Neural cell (in vitro differentiated cells): ENCODE measurements at regions not wholly inside any gene's neighbourhood (a gene's known extent, or its start where the extent isn't known, plus 50 kb on each side); places are given as distances from the start of the nearest gene placed in this dataset.

Source experiments
- H2AFZ ChIP-seq: fragments of 200-600, 300-800 bp; sonication (generic), shearing (Covaris generic); 2 replicates; pipeline ENCODE4 v1.6.0; 2014; ENCODE audit warnings: low read depth, mild to moderate bottlenecking, antibody characterized with exemption, low read length, moderate library complexity
- H3F3A ChIP-seq: fragments of 200-600 bp; shearing (Covaris generic); 2 replicates; pipeline ENCODE4 v1.6.1; 2016; ENCODE audit warnings: mild to moderate bottlenecking, moderate library complexity, mixed read lengths, antibody characterized with exemption, low read length; ENCODE audit not compliant: insufficient read depth, poor library complexity, severe bottlenecking
- H3K27ac ChIP-seq: fragments of 200-600, 300-800 bp; sonication (generic), shearing (Covaris generic); 2 replicates; pipeline ENCODE4 v1.5.1; 2014; ENCODE audit warnings: mild to moderate bottlenecking, low read length, moderate library complexity
- H3K27me3 ChIP-seq: fragments of 300-800, 200-600 bp; sonication (generic), shearing (Covaris generic); 2 replicates; pipeline ENCODE4 v1.6.0; 2014; ENCODE audit warnings: mild to moderate bottlenecking, low read depth, low read length, moderate library complexity; ENCODE audit not compliant: insufficient read depth
- H3K36me3 ChIP-seq: fragments of 300-800, 200-600 bp; sonication (generic), shearing (Covaris generic); 2 replicates; pipeline ENCODE4 v1.5.1; 2014; ENCODE audit warnings: mild to moderate bottlenecking, antibody characterized with exemption, low read length, moderate library complexity; ENCODE audit not compliant: insufficient read depth
- H3K4me2 ChIP-seq: fragments of 300-800, 200-600 bp; sonication (generic), shearing (Covaris generic); 2 replicates; pipeline ENCODE4 v1.6.0; 2014; ENCODE audit warnings: mild to moderate bottlenecking, low read length
- H3K4me3 ChIP-seq: fragments of 300-800, 200-600 bp; sonication (generic), shearing (Covaris generic); 2 replicates; pipeline ENCODE4 v1.5.1; 2014; ENCODE audit warnings: mild to moderate bottlenecking, low read length, moderate library complexity
- H3K79me2 ChIP-seq: fragments of 200-600 bp; shearing (Covaris generic); replicated peaks from 2 replicates; pipeline ENCODE4 v1.6.0; 2014; ENCODE audit warnings: mild to moderate bottlenecking, low read length, moderate library complexity; ENCODE audit not compliant: insufficient read depth
- H3K9ac ChIP-seq: fragments of 300-800, 200-600 bp; sonication (generic), shearing (Covaris generic); 2 replicates; pipeline ENCODE4 v1.6.1; 2016; ENCODE audit warnings: mild to moderate bottlenecking, low read length, mixed read lengths
- H3K9me2 ChIP-seq: fragments of 200-600 bp; shearing (Covaris generic); 2 replicates; pipeline ENCODE4 v1.6.1; 2016; ENCODE audit warnings: mild to moderate bottlenecking, low read length, mixed read lengths; ENCODE audit not compliant: insufficient read depth
- H3K9me3 ChIP-seq: fragments of 200-600, 300-800 bp; sonication (generic), shearing (Covaris generic); 2 replicates; pipeline ENCODE4 v1.6.1; 2016; ENCODE audit warnings: mild to moderate bottlenecking, mixed run types, low read length, moderate library complexity, mixed read lengths
- H4K20me1 ChIP-seq: fragments of 200-600 bp; shearing (Covaris generic); 2 replicates; pipeline ENCODE4 v1.6.1; 2016; ENCODE audit warnings: mild to moderate bottlenecking, mixed run types; ENCODE audit not compliant: insufficient read depth
- CTCF ChIP-seq: fragments of 450-650 bp; IDR thresholded peaks from 2 replicates; pipeline ENCODE4 v1.5.1; 2014; ENCODE audit warnings: antibody characterized with exemption, mild to moderate bottlenecking, moderate library complexity; ENCODE audit not compliant: poor library complexity, severe bottlenecking
- EP300 ChIP-seq: fragments of 450-650 bp; conservative IDR thresholded peaks from 2 replicates; pipeline ENCODE4 v1.6.1; 2014; ENCODE audit warnings: antibody characterized with exemption, mild to moderate bottlenecking, moderate library complexity; ENCODE audit not compliant: poor library complexity, severe bottlenecking
- EZH2 ChIP-seq: fragments of 200-600, 300-800 bp; shearing (Covaris generic), sonication (generic); IDR thresholded peaks from 2 replicates; pipeline ENCODE4 v1.6.1; 2014; ENCODE audit warnings: antibody characterized with exemption, low read length, borderline replicate concordance, mild to moderate bottlenecking; ENCODE audit not compliant: insufficient read depth, poor library complexity, severe bottlenecking
- MXI1 ChIP-seq: fragments of 450-650 bp; conservative IDR thresholded peaks from 2 replicates; pipeline ENCODE4 v1.6.1; 2014; ENCODE audit warnings: antibody characterized with exemption, mild to moderate bottlenecking; ENCODE audit not compliant: poor library complexity, severe bottlenecking
- POLR2AphosphoS5 ChIP-seq: IDR thresholded peaks from 2 replicates; pipeline ENCODE4 v1.6.1; 2012
- RAD21 ChIP-seq: fragments of 450-650 bp; conservative IDR thresholded peaks from 2 replicates; pipeline ENCODE4 v1.6.1; 2014; ENCODE audit warnings: antibody characterized with exemption, mild to moderate bottlenecking, moderate library complexity
- REST ChIP-seq: IDR thresholded peaks from 2 replicates; pipeline ENCODE4 v1.6.1; 2012; ENCODE audit warnings: borderline replicate concordance
- SMC3 ChIP-seq: fragments of 450-650 bp; conservative IDR thresholded peaks from 2 replicates; pipeline ENCODE4 v1.6.1; 2014; ENCODE audit warnings: antibody characterized with exemption, mild to moderate bottlenecking, moderate library complexity; ENCODE audit not compliant: poor library complexity
- TAF1 ChIP-seq: IDR thresholded peaks from 2 replicates; pipeline ENCODE4 v1.6.1; 2012; ENCODE audit warnings: low read depth

- TF ChIP-seq CTCF (no peak), SMC3 (no peak), RAD21 (no peak), EZH2 (no peak), EP300 (no peak), REST (no peak), MXI1 (no peak), POLR2AphosphoS5 (no peak), TAF1 (no peak)
- Histone ChIP-seq H3K36me3 (no peaks in the 10 kb centered on the region), H3K27ac (no peak overlapping the region), H3K79me2 (no peaks in the 10 kb centered on the region), H3K4me3 (no peak overlapping the region), H3K27me3 (no peaks in the 10 kb centered on the region), H3F3A (no peaks in the 10 kb centered on the region), H3K4me2 (no peak overlapping the region), H3K9ac (no peak overlapping the region), H3K9me3 (peaks cover 3% of the 10 kb centered on the region), H3K9me2 (no peaks in the 10 kb centered on the region), H4K20me1 (no peaks in the 10 kb centered on the region), H2AFZ (no peak overlapping the region)
Observed at GRCh38 chr20:41854765-41855164, 236.6 kb upstream of the CHD6 start.

GRCh38 chr20:41853806-41854205, 235.6 kb upstream of the CHD6 start:
- Histone ChIP-seq H3F3A (no peaks in the 10 kb centered on the region), H3K9ac (no peak overlapping the region), H3K4me2 (no peak overlapping the region), H3K9me2 (no peaks in the 10 kb centered on the region), H3K79me2 (no peaks in the 10 kb centered on the region), H3K9me3 (peaks cover 3% of the 10 kb centered on the region), H3K27me3 (no peaks in the 10 kb centered on the region), H3K36me3 (no peaks in the 10 kb centered on the region), H4K20me1 (no peaks in the 10 kb centered on the region), H3K27ac (no peak overlapping the region), H3K4me3 (no peak overlapping the region), H2AFZ (no peak overlapping the region)
- TF ChIP-seq RAD21 (no peak), TAF1 (no peak), MXI1 (no peak), REST (no peak), SMC3 (no peak), EP300 (no peak), CTCF (no peak), POLR2AphosphoS5 (no peak)
